ENCODE measurements at regions not wholly inside any gene's neighbourhood (a gene's known extent, or its start where the extent isn't known, plus 50 kb on each side); places are given as distances from the start of the nearest gene placed in this dataset.

DNA sequence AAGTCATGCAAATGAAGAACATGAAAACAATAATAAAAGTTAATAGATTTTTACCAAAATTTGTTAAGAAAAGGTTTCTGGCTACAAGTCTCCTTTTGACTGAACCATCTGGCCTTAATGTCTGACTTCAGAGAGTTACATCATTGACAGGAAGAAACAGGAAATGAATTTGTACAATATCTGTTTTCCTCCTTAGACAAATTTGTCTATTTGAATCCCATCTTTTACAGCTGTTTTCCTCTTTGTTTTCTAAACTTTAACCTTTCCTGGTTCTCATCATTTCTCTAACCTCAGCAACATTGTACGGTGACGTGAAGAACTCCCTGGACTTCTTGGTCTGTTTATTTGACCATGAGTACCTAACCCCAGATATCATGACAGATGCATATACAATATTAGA is 567.5 kb upstream of the RIOK2 start:
- DNase-seq, result no peak
- no peaks in the 10 kb centered on the region for H3K36me3 ChIP-seq

DNA sequence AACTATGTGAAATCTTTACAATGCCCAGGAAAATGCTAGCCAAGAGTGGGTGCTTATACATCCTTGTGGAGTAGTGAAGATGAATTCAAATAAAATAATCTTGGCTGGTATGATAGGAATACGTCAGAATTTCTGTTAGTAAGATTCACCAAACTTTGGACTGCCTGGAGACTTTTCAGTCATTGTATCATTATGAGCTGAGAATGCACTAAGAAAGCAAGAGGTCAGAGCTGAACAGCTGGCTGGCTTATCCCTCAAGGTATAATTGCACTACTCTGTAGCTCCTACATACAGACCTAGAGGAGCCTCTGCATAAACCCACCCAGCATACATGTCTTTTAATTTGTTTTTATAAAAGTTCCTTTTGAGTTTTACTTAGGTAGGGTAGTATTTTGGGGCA is 568.5 kb upstream of the RIOK2 start:
- TF ChIP-seq, protein P1, sequence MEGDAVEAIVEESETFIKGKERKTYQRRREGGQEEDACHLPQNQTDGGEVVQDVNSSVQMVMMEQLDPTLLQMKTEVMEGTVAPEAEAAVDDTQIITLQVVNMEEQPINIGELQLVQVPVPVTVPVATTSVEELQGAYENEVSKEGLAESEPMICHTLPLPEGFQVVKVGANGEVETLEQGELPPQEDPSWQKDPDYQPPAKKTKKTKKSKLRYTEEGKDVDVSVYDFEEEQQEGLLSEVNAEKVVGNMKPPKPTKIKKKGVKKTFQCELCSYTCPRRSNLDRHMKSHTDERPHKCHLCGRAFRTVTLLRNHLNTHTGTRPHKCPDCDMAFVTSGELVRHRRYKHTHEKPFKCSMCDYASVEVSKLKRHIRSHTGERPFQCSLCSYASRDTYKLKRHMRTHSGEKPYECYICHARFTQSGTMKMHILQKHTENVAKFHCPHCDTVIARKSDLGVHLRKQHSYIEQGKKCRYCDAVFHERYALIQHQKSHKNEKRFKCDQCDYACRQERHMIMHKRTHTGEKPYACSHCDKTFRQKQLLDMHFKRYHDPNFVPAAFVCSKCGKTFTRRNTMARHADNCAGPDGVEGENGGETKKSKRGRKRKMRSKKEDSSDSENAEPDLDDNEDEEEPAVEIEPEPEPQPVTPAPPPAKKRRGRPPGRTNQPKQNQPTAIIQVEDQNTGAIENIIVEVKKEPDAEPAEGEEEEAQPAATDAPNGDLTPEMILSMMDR (IDR thresholded peaks at IDR 0.05; ENCODE audit: low read depth, low read length), result no peak
- DNase-seq, result no peak
- Histone ChIP-seq H3K27me3 (ENCODE audit: insufficient read depth, low read depth, severe bottlenecking) (no peaks in the 10 kb centered on the region), H3K9me3 (ENCODE audit: severe bottlenecking) (no peaks in the 10 kb centered on the region), H3K27ac (no peak overlapping the region), H3K4me3 (ENCODE audit: low read depth, low read length) (no peak overlapping the region), H3K36me3 (no peaks in the 10 kb centered on the region)

More for the DNA sequence above, 567.5 kb upstream of the RIOK2 start:
- Histone ChIP-seq H3K9me3 (ENCODE audit: severe bottlenecking) (no peaks in the 10 kb centered on the region), H3K27ac (no peak overlapping the region), H3K27me3 (ENCODE audit: insufficient read depth, low read depth, severe bottlenecking) (no peaks in the 10 kb centered on the region), H3K4me3 (ENCODE audit: low read depth, low read length) (no peak overlapping the region)
- TF ChIP-seq, protein P1 (IDR thresholded peaks at IDR 0.05; ENCODE audit: low read depth, low read length), result no peak

DNA sequence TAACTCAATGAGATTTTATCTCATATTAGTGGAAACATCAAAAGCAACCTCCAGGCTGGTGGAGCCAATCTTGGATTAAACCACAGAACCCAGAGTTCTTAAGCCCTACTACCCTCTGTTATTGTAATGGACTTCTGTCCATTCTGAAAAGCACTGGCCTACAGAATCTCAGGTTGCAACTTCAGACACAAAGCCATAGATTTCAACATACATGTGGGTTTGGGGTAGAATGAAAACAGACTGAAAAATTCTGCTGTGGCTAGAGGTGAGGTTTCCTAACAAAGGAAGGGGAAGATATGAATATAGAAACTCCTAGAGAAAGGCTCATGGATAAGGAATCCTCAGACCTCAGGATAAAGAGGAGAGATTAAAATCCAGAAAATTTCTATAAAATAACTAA is 569.8 kb upstream of the RIOK2 start:
- TF ChIP-seq, protein P1 (IDR thresholded peaks at IDR 0.05; ENCODE audit: low read depth, low read length), result no peak
- no peak overlapping the region for H3K4me3 ChIP-seq (ENCODE audit: low read depth, low read length)
- no peak overlapping the region for H3K27ac ChIP-seq
- no peaks in the 10 kb centered on the region for H3K36me3 ChIP-seq
- H3K9me3 ChIP-seq (ENCODE audit: severe bottlenecking), result no peaks in the 10 kb centered on the region
- H3K27me3 ChIP-seq (ENCODE audit: insufficient read depth, low read depth, severe bottlenecking), result no peaks in the 10 kb centered on the region
- no peak for DNase-seq

DNA sequence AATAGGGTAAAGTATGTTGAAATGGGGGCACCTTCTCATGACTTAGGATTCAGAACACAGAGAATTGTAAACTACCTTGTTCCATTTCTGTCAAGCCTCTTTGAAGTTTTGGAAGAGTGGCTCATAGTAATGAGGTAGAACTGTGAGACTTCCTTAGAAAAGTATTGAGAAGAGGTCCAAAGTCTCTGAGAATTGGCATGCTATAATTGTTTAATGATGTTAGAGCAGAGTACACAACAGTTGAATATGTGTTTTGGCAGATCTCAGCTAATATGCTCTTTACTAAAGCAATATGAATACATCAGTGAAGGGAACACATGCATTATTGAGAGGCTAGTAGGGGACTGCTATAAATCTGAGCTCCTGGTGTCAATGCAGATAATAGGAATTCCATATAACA is 579.4 kb upstream of the RIOK2 start:
- H3K27ac ChIP-seq, result no peak overlapping the region
- H3K36me3 ChIP-seq, result no peaks in the 10 kb centered on the region
- H3K27me3 ChIP-seq (ENCODE audit: insufficient read depth, low read depth, severe bottlenecking), result no peaks in the 10 kb centered on the region
- TF ChIP-seq, protein P1 (IDR thresholded peaks at IDR 0.05; ENCODE audit: low read depth, low read length), result no peak
- no peak for DNase-seq
- H3K4me3 ChIP-seq (ENCODE audit: low read depth, low read length), result no peak overlapping the region
- no peaks in the 10 kb centered on the region for H3K9me3 ChIP-seq (ENCODE audit: severe bottlenecking)

DNA sequence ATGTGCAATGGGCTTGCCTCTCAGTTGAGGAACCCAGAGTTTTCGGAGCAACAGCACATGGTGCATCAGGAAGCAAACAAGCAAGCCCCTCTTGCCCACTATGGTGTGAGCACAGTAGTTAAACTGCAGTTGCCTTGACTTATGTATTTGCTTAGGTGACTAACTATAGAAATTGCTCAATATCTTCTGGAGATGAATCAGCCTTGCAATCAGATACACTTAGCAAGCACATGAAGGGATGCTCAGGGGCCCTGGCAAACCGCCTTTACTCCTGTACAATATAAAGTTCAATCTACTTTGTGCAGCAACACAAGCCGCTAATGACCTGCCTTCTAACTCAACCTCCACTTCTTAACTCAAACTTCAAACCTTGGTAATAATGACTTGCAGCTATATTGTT is 581.7 kb upstream of the RIOK2 start:
- no peak for DNase-seq
- H3K4me3 ChIP-seq (ENCODE audit: low read depth, low read length), result no peak overlapping the region

DNA sequence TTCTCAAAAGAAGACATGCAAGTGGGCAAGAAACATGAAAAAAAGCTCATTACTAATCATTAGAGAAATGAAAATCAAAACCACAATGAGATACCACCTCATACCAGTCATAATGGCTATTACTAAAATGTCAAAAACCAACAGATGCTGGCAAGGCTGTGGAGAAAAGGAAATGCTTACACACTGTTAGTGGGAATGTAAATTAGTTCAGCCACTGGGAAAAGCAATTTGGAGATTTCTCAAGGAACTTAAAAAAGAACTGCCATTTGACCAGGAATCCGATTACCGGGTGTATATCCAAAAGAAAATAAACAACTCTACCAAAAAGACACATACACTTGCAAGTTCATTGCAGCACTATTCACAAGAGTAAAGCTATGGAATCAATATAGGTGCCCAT is 595.4 kb upstream of the RIOK2 start:
- Histone ChIP-seq H3K9me3 (ENCODE audit: severe bottlenecking) (no peaks in the 10 kb centered on the region), H3K4me3 (ENCODE audit: low read depth, low read length) (no peak overlapping the region), H3K27me3 (ENCODE audit: insufficient read depth, low read depth, severe bottlenecking) (no peaks in the 10 kb centered on the region), H3K36me3 (no peaks in the 10 kb centered on the region), H3K27ac (no peak overlapping the region)
- TF ChIP-seq, protein P1 (IDR thresholded peaks at IDR 0.05; ENCODE audit: low read depth, low read length), result no peak
- no peak for DNase-seq

More for the DNA sequence above, 581.7 kb upstream of the RIOK2 start:
- TF ChIP-seq, protein P1 (IDR thresholded peaks at IDR 0.05; ENCODE audit: low read depth, low read length), result no peak
- Histone ChIP-seq H3K27me3 (ENCODE audit: insufficient read depth, low read depth, severe bottlenecking) (no peaks in the 10 kb centered on the region), H3K27ac (no peak overlapping the region), H3K36me3 (no peaks in the 10 kb centered on the region), H3K9me3 (ENCODE audit: severe bottlenecking) (no peaks in the 10 kb centered on the region)
